Lung microvascular endothelial cell (primary cell): ENCODE measurements at regions not wholly inside any gene's neighbourhood (a gene's known extent, or its start where the extent isn't known, plus 50 kb on each side); places are given as distances from the start of the nearest gene placed in this dataset.
"Not testable (repeated sequence)": the region's sequence is repeated elsewhere in the genome, so short reads cannot be mapped to it uniquely, and the experiment has no call there.

Experiments used
- DNase-seq, 2 donors: peaks; one replicate each; pipeline versions ENCODE4 v3.0.0 to v3.0.0-alpha.2; 2010; ENCODE audit warnings: low read depth in 2 of 2

DNA sequence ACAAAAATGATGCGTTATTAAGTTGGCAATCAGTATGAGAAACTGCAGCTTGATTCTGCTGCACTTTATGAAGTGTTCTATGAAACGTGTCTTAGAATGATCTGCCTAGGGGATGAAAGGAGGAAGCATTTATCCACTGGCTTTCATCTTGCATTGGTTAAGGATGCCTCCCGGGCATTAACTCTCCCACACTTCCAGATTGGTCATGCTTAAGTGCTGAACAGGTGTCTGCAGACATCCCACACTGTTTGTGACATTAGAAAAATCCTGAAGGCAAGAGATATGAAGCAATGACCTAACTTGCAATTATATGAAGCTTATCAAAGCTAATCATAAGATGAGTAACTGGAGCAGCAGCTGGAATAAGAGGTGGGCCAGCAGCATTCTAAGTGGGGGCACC is 437.3 kb downstream of the NSUN3 start:
- no peak for DNase-seq

DNA sequence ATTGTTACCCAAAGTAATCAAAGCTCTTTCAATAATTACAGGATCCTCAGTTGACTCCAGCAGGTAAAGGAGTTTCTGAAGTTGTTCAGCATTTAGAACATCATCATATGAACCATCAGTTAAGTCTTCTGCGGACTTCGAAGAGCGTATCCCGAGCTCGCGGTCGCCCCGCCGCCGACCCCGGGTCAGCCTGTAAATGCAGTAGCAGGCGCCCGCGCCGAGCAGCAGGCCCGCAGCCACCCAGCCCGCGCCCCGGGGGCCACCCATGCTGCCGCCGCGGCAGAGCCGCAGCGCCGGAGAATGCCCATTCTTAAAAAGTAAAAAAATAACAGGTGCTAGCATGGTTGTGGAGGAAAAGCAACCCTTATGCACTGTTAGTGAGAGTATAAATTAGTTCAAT is 444.5 kb downstream of the NSUN3 start:
- not testable (repeated sequence) for DNase-seq

GRCh38 chr3:94512876-94513275 is 450.0 kb downstream of the NSUN3 start:
- DNase-seq: no peak

DNA sequence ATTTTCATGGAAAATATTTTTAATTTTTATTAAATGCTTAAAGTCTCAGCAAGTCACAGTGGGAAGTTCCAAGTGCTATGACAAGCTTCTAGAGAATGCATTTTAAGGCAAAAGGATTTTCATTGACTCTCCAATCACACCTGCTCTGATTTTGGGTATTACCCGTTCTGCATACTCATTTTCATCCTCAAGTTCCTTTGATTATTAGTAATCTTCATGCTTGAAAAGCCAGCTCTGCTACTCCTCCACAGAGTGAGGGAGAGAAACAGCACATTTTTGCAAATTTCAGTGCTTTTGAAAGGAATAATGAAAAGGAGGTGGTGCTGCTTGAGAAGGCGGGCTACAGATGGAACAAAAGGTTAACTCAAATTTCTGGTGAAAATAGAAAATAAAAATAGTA is 450.7 kb downstream of the NSUN3 start:
- DNase-seq: no peak

GRCh38 chr3:94515983-94516382 is 453.1 kb downstream of the NSUN3 start:
- no peak for DNase-seq

GRCh38 chr3:94520364-94520763 is 457.5 kb downstream of the NSUN3 start:
- no peak for DNase-seq

- peak in 1 of 2 donors; percentile 8 for DNase-seq
These were observed 459.6 kb downstream of the NSUN3 start for GRCh38 chr3:94522488-94522887.

DNA sequence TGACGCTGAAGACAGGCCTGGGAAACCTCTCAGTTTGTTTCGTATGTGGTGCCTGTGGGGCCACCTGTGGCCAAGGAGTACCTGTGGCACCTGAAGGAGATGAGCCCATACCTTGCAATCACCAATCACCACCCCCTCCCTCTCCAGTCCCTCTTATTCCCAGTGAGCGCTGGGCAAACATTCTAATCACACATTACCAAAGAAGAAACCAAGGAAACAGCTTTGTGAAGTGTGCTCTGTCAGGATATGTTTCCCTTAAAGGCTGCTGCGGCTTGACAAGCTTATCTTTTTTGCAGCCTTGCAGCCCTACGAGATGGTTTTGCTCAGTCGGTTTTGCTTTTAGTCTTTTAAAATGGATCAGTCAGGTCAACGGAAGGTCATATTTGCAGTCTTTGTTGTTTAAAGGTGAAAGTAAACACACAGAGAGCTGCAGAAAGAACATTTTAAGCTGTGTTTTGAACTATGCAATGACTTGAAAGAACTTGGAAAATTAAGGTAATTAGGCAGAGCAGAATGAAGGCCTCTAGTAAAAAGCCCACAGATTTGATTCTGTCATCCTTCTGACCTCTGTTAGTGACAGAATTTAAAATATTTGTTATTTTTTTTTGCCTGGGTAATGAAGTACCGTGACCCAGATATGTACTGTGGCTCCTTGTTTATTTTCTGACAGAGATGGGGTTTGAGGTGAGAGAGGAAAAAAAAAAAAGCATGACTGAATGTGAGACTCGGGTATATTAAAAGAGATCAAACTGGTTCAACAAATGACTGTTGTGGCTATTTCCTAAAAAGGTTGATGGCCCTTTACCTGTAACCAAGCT is 461.4 kb downstream of the NSUN3 start:
- DNase-seq: no peak

DNA sequence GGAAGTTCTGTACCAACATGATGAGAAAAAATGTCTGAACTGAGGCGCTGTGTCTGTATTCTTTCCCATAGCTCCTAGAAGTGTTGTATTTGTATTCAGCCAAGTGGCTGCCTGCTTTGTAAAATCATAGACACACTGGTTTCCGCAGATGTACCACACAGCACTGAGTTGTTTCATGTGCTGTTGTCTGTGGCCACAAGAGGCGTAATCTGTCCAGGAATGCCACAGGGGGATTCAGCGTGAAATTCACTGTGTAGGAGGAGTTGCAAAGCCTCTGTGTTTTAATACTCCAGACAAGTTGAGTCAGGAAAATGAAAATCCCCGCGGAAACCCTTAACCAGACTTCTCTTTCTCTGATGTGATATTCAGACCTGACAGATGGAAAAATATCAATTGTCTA is 462.2 kb downstream of the NSUN3 start:
- peak in 1 of 2 donors; percentile 14 for DNase-seq

DNA sequence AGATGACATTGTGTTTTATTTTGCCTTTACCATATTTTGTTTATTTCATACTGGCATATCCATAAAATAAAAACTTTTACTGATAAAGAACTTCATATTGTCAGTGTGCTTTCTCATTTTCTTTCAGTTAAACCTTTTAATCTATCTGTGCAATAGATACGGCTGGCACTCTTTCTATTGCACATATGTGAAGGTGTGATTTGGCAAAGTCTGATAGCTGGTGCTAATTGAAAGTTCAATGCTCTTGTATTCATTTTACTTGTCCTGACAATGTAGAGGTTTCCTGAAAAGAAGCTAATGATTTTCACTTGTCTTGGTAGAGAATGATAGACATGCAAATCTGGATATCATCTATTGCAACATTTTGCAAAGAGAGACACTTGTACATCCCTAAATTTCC is 467.0 kb downstream of the NSUN3 start:
- DNase-seq: no peak

- DNase-seq: no peak
These were observed 470.1 kb downstream of the NSUN3 start for GRCh38 chr3:94532951-94533350.

GRCh38 chr3:94539937-94540336 is 477.1 kb downstream of the NSUN3 start:
- no peak for DNase-seq

GRCh38 chr3:94543161-94543560 is 480.3 kb downstream of the NSUN3 start:
- DNase-seq: no peak

DNA sequence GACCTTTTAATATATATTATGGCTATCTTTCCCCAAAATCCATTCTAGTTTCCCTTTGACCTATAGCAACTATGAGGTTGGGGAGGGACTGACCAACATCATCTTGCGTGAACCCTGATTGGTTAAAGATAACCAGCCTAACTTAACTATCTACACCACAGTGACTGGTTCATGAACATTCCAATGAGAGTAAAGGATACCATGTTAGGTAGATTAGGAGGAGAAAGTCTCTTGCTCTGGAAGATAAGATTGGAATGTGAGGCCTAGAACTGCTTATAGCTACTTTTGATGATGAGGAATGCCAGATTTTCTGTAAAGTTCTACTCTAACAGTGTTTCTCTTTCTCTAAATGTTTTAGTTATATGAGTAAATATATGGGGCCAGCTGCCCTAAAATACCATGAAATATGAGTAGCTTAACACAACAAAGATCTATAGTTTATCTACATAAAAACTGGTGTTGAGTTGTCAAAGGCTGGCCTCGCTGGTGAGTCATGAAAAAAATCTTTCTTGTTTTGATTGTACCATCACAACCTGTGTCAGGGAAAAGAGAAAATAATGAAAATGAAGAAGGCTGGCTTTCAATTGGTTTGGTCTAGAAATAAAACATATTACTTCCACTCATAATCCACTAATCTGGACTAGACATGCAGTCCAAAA is 481.4 kb downstream of the NSUN3 start:
- DNase-seq: no peak

GRCh38 chr3:94548581-94549316 is 485.9 kb downstream of the NSUN3 start:
- DNase-seq: no peak

- no peak for DNase-seq
These were observed 498.2 kb downstream of the NSUN3 start for GRCh38 chr3:94561094-94561493.

GRCh38 chr3:94564247-94564646 is 501.4 kb downstream of the NSUN3 start:
- DNase-seq: no peak

DNA sequence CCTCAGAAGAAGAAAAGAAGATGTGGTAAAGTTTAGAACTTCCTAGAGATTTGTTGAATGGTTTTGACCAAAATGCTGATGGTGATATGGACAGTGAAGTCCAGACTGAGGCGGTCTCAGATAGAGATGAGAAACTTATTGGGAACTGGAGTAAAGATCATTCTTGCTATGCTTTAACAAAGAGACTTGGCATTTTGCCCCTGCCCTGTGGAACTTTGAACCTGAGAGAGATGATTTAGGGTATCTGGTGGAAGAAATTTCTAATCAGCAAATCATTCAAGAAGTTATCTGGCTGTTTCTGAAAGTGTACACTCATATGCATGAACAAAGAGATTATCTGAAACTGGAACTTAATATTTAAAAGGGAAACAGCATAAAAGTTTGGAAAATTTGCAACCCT is 505.2 kb downstream of the NSUN3 start:
- DNase-seq: no peak

GRCh38 chr3:94573337-94573736 is 510.5 kb downstream of the NSUN3 start:
- DNase-seq: no peak

DNA sequence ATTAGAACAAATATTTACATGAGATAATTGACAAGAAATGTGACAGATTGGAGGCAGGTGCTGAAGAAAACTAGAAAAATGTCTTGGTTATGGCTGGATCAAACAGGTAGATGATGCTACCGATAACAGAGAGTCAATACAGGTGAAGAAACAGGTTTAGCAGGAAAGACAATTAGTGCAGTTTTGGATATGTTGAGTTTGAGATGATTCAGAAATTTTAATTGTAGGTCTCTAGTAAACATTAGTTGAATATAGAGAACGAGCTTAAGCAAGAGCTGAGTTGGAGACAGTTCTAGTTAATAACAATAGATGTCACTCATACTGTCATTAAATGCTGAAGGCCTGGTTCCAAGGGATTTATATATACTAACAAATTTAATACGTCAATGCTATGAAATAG is 524.4 kb downstream of the NSUN3 start:
- no peak for DNase-seq

- DNase-seq: no peak
These were observed 530.8 kb downstream of the NSUN3 start for GRCh38 chr3:94593526-94594150.

DNA sequence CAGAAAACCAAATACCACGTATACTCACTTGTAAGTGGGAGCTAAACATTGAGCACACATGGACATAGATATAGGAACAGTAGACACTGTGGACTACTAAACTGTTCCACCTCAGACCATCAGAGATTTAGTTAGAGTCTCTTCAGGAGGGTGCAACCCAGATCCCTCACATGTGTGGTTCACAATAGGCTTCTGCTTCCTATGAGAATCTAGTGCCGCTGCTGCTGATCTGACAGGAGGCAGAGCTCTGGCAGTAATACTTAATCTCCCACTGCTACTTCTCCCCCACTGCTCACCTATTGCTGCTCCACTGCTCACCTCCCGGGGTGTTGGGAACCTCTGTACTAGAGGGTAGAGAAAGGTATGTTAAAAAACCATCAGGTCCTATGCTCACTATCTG is 533.3 kb downstream of the NSUN3 start:
- DNase-seq: no peak
